H1 (cell line): ENCODE measurements at regions not wholly inside any gene's neighbourhood (a gene's known extent, or its start where the extent isn't known, plus 50 kb on each side); places are given as distances from the start of the nearest gene placed in this dataset.

Experiments used
- CHD2 ChIP-seq: IDR thresholded peaks from 2 replicates; pipeline ENCODE4 v1.6.1; 2012; ENCODE audit warnings: low read length, improper control_type of control experiment
- CHD7 ChIP-seq: fragments of 300-600 bp; sonication (generic); IDR thresholded peaks from 2 replicates; pipeline ENCODE4 v1.7.1; 2012; ENCODE audit warnings: low read length, moderate library complexity, mild to moderate bottlenecking, inconsistent platforms; ENCODE audit not compliant: insufficient replicate concordance
- FOSL1 ChIP-seq: IDR thresholded peaks from 2 replicates; pipeline ENCODE4 v1.6.1; 2011; ENCODE audit warnings: mild to moderate bottlenecking, low read depth, low read length, moderate library complexity; ENCODE audit not compliant: insufficient read depth
- KDM1A ChIP-seq: fragments of 200-600, 300-600 bp; sonication (generic); IDR thresholded peaks from 2 replicates; pipeline ENCODE4 v1.7.1; 2016; ENCODE audit warnings: mild to moderate bottlenecking, low read length, borderline replicate concordance
- KDM4A ChIP-seq: IDR thresholded peaks from one replicate; pipeline ENCODE4 v1.7.1; 2012; ENCODE audit warnings: low read depth, mild to moderate bottlenecking, moderate library complexity, low read length, inconsistent platforms; ENCODE audit not compliant: severe bottlenecking
- NANOG ChIP-seq: IDR thresholded peaks from 2 replicates; pipeline ENCODE4 v1.6.1; 2011; ENCODE audit warnings: low read length, low read depth, mild to moderate bottlenecking, inconsistent platforms; ENCODE audit not compliant: insufficient read depth, poor library complexity, severe bottlenecking
- NRF1 ChIP-seq: IDR thresholded peaks from 2 replicates; pipeline ENCODE4 v1.6.1; 2011; ENCODE audit warnings: mild to moderate bottlenecking, low read depth, low read length, improper control_type of control experiment
- YY1 ChIP-seq: IDR thresholded peaks from 2 replicates; pipeline ENCODE4 v1.6.1; 2011; ENCODE audit warnings: low read depth, mild to moderate bottlenecking, low read length

- no peak for TF ChIP-seq CHD7
- no peak for TF ChIP-seq NRF1
- no peak for TF ChIP-seq YY1
- TF ChIP-seq NANOG: no peak
- TF ChIP-seq KDM4A: no peak
- TF ChIP-seq CHD2: no peak
- no peak for TF ChIP-seq FOSL1
- no peak for TF ChIP-seq KDM1A
Observed at GRCh38 chr9:16267281-16268066, 603.0 kb downstream of the BNC2 start (continued).
